Activated CD4-positive, alpha-beta T cell treated with anti-CD3 and anti-CD28 coated beads, Interleukin-2, amount 10 ng/mL, durations not matched to agents 7 days and 5 days (primary cell): ENCODE measurements at regions not wholly inside any gene's neighbourhood (a gene's known extent, or its start where the extent isn't known, plus 50 kb on each side); places are given as distances from the start of the nearest gene placed in this dataset.

Experiments used
- CTCF ChIA-PET: fragments of 350-600 bp; sonication (Branson Sonifier 250); formaldehyde crosslinking; loops from one replicate; lab custom pipeline; 2021; ENCODE audit warnings: antibody characterized with exemption; lab: Charles Lee
- POLR2A ChIA-PET: fragments of 350-600 bp; sonication (Branson Sonifier 250); formaldehyde crosslinking; loops from one replicate; lab custom pipeline; 2021; ENCODE audit warnings: antibody characterized with exemption; lab: Charles Lee
- DNase-seq: peaks from one replicate; pipeline ENCODE4 v3.0.0-alpha.2; 2020
- H3K27ac Mint-ChIP-seq: one replicate; pipeline ENCODE4 v1.8.0; 2021; ENCODE audit warnings: mild to moderate bottlenecking, moderate library complexity, mixed read lengths
- H3K27me3 Mint-ChIP-seq: one replicate; pipeline ENCODE4 v1.8.0; 2021; ENCODE audit warnings: mixed read lengths
- H3K36me3 Mint-ChIP-seq: one replicate; pipeline ENCODE4 v1.8.0; 2021; ENCODE audit warnings: low read depth, mixed read lengths
- H3K4me1 Mint-ChIP-seq: one replicate; pipeline ENCODE4 v1.8.0; 2021; ENCODE audit warnings: mixed read lengths
- H3K4me3 Mint-ChIP-seq: one replicate; pipeline ENCODE4 v1.8.0; 2021; ENCODE audit warnings: mild to moderate bottlenecking, moderate library complexity, mixed read lengths
- H3K9me3 Mint-ChIP-seq: one replicate; pipeline ENCODE4 v1.8.0; 2021; ENCODE audit warnings: mixed read lengths

DNA sequence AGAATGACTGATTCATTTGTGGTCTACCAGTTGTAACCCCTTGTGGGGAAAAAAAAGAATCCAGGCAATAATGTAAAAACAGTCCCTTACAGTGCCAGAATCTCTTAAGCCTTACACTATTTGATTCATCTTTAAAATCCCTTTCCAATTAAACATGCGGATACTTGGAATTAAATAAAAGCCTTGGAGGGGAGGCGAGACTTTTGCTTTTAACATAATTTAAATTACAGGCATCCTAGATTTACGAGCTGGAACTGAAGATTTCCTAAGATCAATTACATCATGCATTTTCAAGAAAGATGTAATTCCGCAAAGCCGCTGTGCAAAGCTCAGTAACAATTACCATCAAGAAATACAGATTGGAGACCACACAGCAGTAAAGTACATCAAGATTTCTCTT, 370.2 kb downstream of the MTRR start:
- Mint-ChIP-seq H3K27me3 (no peaks in the 10 kb centered on the region), H3K36me3 (no peaks in the 10 kb centered on the region), H3K4me1 (no peaks in the 10 kb centered on the region), H3K9me3 (no peaks in the 10 kb centered on the region), H3K27ac (no peak overlapping the region), H3K4me3 (no peak overlapping the region)
- ChIA-PET POLR2A (no interaction called here), CTCF (no interaction called here)
- DNase-seq = no peak

- Mint-ChIP-seq H3K9me3 (no peaks in the 10 kb centered on the region), H3K4me1 (no peaks in the 10 kb centered on the region), H3K27me3 (no peaks in the 10 kb centered on the region), H3K4me3 (no peak overlapping the region), H3K36me3 (no peaks in the 10 kb centered on the region), H3K27ac (no peak overlapping the region)
- POLR2A ChIA-PET = no interaction called here
- CTCF ChIA-PET = no interaction called here
- no peak for DNase-seq
Observed at GRCh38 chr5:8239646-8240045, 370.7 kb downstream of the MTRR start.

DNA sequence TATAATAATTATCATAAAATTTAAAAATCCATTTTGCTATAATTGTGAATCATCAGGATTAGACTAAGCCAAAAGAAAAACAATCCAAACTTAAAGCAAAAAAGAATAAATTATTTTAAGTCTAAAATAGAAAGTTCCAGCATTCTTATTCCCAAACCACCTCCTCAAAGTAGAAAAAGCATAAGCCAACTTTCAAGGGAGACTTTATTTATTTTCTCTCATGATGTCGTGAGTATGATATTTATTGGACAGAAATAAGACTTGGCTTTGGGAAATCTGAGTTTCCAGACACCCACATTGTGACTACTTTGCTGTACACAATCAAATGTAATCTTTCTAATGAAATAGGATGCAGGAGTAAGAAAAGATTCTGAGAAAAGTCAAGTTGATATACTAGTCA, 372.1 kb downstream of the MTRR start:
- POLR2A ChIA-PET = no interaction called here
- Mint-ChIP-seq H3K9me3 (no peaks in the 10 kb centered on the region), H3K4me3 (no peak overlapping the region), H3K27me3 (no peaks in the 10 kb centered on the region), H3K4me1 (no peaks in the 10 kb centered on the region), H3K36me3 (no peaks in the 10 kb centered on the region), H3K27ac (no peak overlapping the region)
- CTCF ChIA-PET = no interaction called here
- no peak for DNase-seq

GRCh38 chr5:8241558-8241957, 372.6 kb downstream of the MTRR start:
- H3K36me3 Mint-ChIP-seq = no peaks in the 10 kb centered on the region
- no peak overlapping the region for H3K27ac Mint-ChIP-seq
- H3K4me1 Mint-ChIP-seq = no peaks in the 10 kb centered on the region
- H3K9me3 Mint-ChIP-seq = no peaks in the 10 kb centered on the region
- H3K4me3 Mint-ChIP-seq = no peak overlapping the region
- ChIA-PET CTCF (no interaction called here), POLR2A (no interaction called here)
- DNase-seq = no peak
- H3K27me3 Mint-ChIP-seq = no peaks in the 10 kb centered on the region

DNA sequence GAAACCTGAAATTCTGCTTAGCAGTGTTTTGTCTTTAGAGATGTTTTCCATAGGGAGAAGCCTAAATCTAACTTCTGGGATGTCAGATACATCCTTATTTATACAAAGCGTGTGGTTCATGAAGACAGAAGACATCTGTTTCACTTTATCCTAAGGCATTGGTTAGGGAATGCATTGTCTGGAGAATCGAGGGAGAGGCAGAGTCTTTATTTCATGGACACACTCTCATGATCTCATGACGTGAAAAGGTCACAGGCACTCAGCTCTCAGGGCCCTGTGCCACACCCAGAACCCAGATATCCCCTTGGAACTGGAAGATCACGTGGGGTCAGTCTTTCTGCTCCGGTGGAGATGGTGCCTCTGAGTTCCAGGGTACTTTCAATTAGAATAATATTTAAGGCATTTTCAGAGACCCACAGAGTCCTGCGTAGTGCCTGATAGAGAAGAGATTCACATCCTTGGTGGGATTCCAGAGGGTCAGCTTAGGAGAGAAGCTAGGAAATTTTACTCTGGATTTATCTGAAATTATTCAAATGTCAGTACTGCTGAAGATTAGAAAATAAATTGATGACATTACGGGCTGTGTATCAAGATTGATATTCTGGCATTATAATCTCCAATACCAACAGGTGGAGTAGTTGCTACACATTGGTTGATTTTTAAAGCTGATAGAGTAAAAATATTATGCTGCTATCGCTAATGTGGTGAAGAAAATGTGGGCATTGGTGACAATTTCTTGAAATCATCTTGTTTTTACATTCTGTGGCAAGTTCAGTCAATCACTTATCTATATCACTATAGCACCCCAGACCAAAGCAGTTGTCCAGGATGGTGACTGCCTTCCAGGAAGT, 378.3 kb downstream of the MTRR start:
- H3K27ac Mint-ChIP-seq = no peak overlapping the region
- H3K27me3 Mint-ChIP-seq = no peaks in the 10 kb centered on the region
- POLR2A ChIA-PET = no interaction called here
- no peak overlapping the region for H3K4me3 Mint-ChIP-seq
- no peaks in the 10 kb centered on the region for H3K9me3 Mint-ChIP-seq
- no peaks in the 10 kb centered on the region for H3K36me3 Mint-ChIP-seq
- CTCF ChIA-PET = no interaction called here
- H3K4me1 Mint-ChIP-seq = no peaks in the 10 kb centered on the region
- no peak for DNase-seq

DNA sequence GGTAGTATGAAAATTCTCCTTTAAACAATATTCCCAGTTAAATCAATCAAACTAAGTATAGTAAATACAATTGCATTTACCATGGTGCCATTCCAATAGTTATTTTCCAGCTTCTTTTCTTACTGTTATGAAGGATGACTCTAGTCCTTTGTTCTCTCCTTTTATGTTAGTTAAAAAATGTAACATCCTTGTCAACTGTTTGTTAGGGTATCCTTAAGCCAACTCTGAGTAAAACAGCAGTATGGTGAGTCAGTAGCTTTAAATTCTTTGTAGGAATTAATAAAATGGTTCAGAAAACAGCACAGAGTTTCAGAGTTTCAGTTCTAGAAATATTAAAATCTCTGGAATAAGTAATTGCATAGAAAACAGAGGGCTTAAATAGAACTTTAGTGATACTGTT, 384.4 kb downstream of the MTRR start:
- Mint-ChIP-seq H3K4me1 (no peaks in the 10 kb centered on the region), H3K9me3 (no peaks in the 10 kb centered on the region), H3K4me3 (no peak overlapping the region), H3K36me3 (no peaks in the 10 kb centered on the region), H3K27me3 (no peaks in the 10 kb centered on the region), H3K27ac (no peak overlapping the region)
- POLR2A ChIA-PET = no interaction called here
- no peak for DNase-seq
- CTCF ChIA-PET = no interaction called here

GRCh38 chr5:8254674-8255073, 385.7 kb downstream of the MTRR start:
- no peak for DNase-seq
- ChIA-PET CTCF (interaction anchor here (0.6 kb wide), 1 partner anchor 26 kb away, joined by 4 read pairs; no protein-coding TSS in a partner anchor), POLR2A (no interaction called here)
- Mint-ChIP-seq H3K36me3 (no peaks in the 10 kb centered on the region), H3K4me3 (no peak overlapping the region), H3K9me3 (no peaks in the 10 kb centered on the region), H3K27ac (no peak overlapping the region), H3K27me3 (no peaks in the 10 kb centered on the region), H3K4me1 (no peaks in the 10 kb centered on the region)

DNA sequence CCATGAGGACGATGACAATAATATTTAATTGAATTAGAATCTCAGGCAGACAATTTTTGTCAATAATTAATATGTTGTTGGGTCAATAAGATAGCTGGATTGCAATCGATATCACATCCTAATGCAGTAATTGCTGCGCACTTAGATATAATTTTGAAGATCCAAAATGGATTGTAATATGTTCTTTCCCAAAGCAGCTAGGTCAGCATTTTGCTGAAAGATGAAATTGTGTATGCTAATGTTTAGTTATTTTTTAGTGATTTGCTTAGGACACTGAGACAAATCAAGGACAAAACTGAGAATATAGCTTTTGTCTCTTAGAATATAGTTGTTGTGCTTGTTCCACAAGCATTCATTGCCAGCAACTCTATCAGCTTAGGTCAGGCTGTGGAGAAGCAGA, 389.9 kb downstream of the MTRR start:
- H3K4me1 Mint-ChIP-seq = no peaks in the 10 kb centered on the region
- POLR2A ChIA-PET = no interaction called here
- H3K36me3 Mint-ChIP-seq = no peaks in the 10 kb centered on the region
- H3K27ac Mint-ChIP-seq = no peak overlapping the region
- H3K27me3 Mint-ChIP-seq = no peaks in the 10 kb centered on the region
- CTCF ChIA-PET = no interaction called here
- no peaks in the 10 kb centered on the region for H3K9me3 Mint-ChIP-seq
- no peak for DNase-seq
- no peak overlapping the region for H3K4me3 Mint-ChIP-seq

- Mint-ChIP-seq H3K36me3 (no peaks in the 10 kb centered on the region), H3K27ac (no peak overlapping the region), H3K27me3 (no peaks in the 10 kb centered on the region), H3K4me1 (no peaks in the 10 kb centered on the region), H3K9me3 (peaks cover 8% of the 10 kb centered on the region), H3K4me3 (no peak overlapping the region)
- CTCF ChIA-PET = no interaction called here
- DNase-seq = no peak
- POLR2A ChIA-PET = no interaction called here
Observed at GRCh38 chr5:8270246-8270645, 401.3 kb downstream of the MTRR start.

DNA sequence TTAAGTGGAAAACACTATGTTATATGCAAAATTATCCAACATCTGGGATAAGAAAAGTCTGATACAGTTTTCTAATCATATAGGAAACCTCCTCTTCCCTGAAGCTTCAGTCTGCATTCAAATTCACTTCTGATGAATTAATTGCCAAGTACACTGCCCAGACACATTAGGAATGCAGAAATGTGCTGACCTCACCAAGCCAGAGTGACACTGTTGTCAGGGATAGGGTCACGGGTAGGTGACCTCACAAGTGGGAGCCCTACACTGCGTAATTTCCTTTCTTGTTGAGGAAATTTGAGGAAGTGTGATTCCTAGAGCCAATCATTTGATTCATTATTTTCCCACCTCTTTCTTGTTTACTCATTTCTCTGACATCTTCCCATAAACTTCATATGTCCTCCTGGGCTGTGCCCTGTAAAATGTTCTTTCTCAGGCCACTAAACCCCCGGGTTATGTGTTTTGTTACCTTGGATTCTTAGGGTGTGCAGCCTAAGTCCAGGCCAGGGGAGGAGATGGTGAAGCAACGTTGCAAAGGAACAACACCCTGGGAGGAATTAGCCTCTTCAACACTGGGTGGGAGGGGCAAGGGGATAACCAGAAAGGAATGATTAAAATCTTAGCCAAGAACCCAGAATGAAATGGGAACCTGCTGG, 411.9 kb downstream of the MTRR start:
- Mint-ChIP-seq H3K36me3 (no peaks in the 10 kb centered on the region), H3K4me3 (no peak overlapping the region), H3K9me3 (no peaks in the 10 kb centered on the region), H3K27me3 (no peaks in the 10 kb centered on the region), H3K4me1 (no peaks in the 10 kb centered on the region), H3K27ac (no peak overlapping the region)
- ChIA-PET POLR2A (no interaction called here), CTCF (interaction anchor here (0.6 kb wide), 1 partner anchor 26 kb away, joined by 4 read pairs; no protein-coding TSS in a partner anchor)
- DNase-seq = no peak

GRCh38 chr5:8288334-8288733, 419.4 kb downstream of the MTRR start:
- ChIA-PET CTCF (no interaction called here), POLR2A (no interaction called here)
- no peaks in the 10 kb centered on the region for H3K4me1 Mint-ChIP-seq
- no peak for DNase-seq
- H3K36me3 Mint-ChIP-seq = no peaks in the 10 kb centered on the region
- H3K27ac Mint-ChIP-seq = no peak overlapping the region
- no peaks in the 10 kb centered on the region for H3K27me3 Mint-ChIP-seq
- H3K4me3 Mint-ChIP-seq = no peak overlapping the region
- H3K9me3 Mint-ChIP-seq = no peaks in the 10 kb centered on the region

DNA sequence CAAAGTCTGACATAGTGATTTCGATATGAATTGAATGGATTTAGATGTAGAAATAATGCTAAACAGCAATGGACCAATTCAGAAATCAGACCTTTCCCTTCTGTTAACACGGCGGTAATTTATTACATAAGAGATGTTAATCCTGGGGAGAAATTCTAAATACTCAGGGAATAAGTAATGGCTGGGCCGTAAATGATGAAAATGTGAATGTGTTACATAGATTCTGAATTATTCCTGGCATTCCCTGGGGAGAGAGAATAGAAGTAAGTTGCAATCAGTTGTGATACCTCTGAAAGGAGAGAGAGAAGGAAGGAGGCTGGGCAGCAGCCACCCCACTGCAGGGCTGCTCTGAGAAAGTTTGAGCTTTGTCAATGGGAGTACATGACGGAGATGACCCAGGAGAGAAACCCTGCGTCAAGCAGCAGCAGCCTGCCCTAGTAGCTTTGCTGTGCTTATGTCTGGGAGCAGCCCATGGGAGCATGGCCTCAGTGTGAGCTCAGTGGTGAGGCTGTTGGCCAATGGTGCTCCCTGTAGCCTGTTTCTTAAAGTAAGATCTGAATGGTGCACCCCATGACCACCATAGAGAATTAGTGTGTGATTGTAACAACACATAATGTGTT, 420.1 kb downstream of the MTRR start:
- Mint-ChIP-seq H3K36me3 (no peaks in the 10 kb centered on the region), H3K27me3 (no peaks in the 10 kb centered on the region), H3K27ac (no peak overlapping the region), H3K4me3 (no peak overlapping the region), H3K9me3 (no peaks in the 10 kb centered on the region), H3K4me1 (no peaks in the 10 kb centered on the region)
- no peak for DNase-seq
- CTCF ChIA-PET = no interaction called here
- POLR2A ChIA-PET = no interaction called here

DNA sequence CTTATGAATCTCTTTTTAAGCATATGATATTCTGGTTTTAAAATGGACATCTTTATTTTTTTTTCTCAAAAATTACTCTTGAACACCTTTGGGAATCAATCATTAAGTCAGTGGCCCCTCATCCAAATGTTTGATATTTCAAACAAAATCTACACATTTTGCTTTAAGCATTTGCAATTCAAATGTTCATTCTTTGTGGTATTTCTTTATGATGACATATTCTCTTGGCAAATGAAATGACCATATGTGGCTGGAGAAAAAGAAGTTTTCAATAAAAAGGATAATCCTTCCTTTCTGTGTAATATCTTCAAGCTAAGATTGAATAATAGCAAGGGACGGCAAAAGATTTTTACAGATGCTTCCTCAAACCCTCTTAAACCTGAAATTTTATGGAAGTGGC, 420.8 kb downstream of the MTRR start:
- H3K4me1 Mint-ChIP-seq = no peaks in the 10 kb centered on the region
- ChIA-PET POLR2A (no interaction called here), CTCF (no interaction called here)
- no peaks in the 10 kb centered on the region for H3K9me3 Mint-ChIP-seq
- H3K27ac Mint-ChIP-seq = no peak overlapping the region
- no peak for DNase-seq
- H3K4me3 Mint-ChIP-seq = no peak overlapping the region
- H3K27me3 Mint-ChIP-seq = no peaks in the 10 kb centered on the region
- no peaks in the 10 kb centered on the region for H3K36me3 Mint-ChIP-seq
